HG02798 (cell line): ENCODE measurements at regions not wholly inside any gene's neighbourhood (a gene's known extent, or its start where the extent isn't known, plus 50 kb on each side); places are given as distances from the start of the nearest gene placed in this dataset.
"Not testable (repeated sequence)": the region's sequence is repeated elsewhere in the genome, so short reads cannot be mapped to it uniquely, and the experiment has no call there.

Experiments used
- ATAC-seq: cut with Tn5 transposase; IDR thresholded peaks from one replicate; pipeline ENCODE4 v1.9.1; 2021; ENCODE audit warnings: mild to moderate bottlenecking; ENCODE audit not compliant: unreplicated experiment, poor library complexity

DNA sequence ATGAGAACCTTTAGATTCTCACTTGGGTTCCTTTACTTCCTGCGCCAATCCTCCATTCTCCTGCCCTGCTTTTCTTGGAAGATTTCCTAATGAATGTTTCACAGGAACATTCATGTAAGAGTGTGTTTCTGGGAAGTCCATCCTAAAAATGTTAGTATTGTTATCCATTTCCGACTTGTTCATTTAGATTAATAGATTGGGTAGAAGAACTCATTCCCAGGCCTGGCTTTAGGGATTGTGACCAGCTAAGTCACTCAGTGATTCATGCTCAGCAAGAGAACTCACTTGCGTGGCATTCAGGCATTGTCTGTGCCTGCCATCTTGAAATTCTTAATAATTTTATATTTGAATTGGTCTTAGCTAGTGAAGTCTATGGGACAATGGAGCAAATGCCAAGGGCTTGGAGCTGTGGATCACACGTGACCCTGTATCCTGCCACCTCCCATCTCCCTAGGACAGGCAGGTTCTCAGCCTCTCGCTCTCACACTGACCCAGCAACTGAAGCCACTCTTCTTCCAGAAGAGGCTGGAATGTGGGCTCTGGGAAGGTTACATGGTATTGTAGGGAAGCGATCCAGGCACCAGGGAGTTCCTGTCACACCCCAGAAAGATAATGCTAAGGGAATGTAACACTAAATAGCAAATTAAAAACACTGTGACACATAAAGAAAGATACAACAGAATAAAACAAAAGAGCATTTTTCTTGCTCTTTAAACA, 562.1 kb downstream of the TMA16 start:
- no peak for ATAC-seq

DNA sequence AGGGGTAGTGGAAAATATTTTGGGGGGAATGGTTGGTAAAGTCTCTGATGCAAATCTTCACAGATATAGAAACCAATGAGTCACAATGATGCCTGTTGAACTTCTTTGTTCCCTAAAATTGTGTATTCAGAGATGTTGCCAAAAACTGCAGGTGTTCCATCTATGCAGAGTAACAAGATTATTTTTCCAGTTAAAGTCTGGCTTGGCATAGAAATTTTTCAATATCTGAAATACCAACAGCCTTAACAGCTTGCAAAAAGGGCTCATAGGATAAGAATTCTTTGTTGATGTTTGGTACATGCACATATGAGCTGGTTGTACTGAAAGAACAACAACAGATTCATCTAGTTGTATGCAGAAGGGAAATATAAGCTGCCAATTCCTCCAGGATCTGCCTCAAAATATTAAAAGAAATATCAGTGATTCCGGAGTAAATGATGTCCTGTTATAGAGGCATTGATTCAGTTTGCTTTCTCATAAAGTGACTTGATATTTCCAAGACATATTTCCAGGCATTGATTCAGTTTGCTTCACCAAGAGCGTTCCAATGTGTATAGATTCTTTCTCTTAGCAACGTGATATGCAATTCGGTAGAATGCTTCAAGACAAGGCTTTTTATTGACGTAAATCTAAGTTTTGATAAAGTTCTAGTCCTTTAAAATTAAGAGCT, 564.4 kb downstream of the TMA16 start:
- ATAC-seq = no peak

DNA sequence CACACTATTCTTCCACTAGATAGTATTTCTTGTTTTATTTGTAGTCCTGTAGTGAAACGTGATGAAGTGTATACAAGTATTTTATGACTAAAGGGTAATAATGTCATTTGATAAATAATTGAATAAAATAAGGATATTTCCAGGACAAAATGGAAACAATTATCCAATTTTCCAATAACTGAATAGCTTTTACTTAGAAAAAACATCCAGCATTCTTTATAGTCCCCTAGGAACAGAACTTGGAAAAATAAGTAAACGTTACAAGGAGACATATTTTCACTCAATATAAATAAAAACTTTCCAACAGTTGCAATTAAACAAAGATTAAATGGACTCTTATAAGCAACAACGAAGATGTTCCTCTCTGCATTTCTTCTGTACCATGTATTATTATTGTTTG, 566.0 kb downstream of the TMA16 start:
- no peak for ATAC-seq

DNA sequence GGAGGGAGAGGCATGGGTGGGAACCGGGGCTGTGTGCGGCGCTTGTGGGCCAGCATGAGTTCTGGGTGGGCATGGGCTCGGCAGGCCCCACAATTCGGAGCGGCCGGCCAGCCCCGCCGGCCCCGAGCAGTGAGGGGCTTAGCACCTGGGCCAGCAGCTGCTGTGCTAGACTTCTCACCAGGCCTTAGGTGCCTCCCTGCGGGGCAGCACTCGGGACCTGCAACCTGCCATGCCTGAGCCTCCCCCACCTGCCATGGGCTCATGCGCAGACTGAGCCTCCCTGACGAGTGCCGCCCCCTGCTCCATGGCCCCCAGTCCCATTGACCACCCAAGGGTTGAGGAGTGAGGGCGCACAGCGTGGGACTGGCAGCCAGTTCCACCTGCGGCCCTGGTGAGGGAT, 573.9 kb downstream of the TMA16 start:
- no peak for ATAC-seq

DNA sequence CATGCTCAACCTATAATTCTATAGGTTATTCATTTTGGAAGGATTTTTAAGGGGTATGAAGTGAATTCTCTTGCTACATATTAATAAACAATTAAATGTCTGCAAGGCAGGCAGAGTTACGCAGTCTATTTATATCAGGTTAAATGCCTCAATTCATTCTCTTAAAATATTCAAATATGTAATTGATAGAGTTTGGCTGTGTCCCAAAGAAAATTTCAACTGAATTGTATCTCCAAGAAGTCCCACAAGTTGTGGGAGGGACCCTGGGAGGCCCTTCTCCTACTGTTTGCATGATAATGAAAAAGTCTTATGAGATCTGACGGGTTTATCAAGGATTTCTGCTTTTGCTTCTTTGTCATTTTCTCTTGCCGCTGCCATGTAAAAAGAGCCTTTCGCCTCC, 576.1 kb downstream of the TMA16 start:
- no peak for ATAC-seq

DNA sequence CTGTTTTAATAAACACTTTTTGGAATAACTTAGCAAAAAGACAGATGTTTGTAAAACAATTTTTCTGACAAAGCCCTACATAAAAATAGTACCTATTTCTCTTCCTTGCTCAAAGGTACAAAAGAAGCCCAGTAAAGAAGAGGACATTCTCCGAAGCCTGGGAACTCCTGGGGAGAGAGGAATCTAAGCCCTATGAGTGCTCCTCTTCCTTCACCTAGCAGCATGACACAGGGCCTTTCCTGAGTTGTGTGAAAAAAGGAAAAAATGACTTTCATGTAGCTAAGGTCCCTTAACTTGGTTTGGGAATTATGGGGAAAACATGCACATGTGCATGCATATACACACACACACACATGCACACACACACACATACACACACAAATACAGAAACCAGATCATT, 586.9 kb downstream of the TMA16 start:
- ATAC-seq = no peak

DNA sequence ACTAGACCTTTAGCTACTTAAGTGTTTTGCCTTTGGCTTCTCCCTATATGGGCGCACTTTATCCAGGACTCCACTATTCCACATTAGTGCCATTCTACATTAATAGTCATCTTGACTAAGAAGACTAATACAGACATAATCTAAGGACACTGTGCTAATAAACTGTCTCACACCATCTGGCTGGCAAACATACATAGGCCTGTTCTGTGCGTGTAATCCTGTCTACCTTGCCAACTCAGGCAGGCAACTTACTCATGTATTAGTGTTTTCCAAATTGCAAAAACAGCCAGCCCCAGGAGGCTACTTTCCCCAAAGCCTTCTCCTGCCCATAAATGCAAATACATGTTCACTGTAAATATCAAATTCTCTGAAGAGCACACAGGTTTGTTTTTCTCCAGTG, 587.3 kb downstream of the TMA16 start:
- ATAC-seq = no peak

DNA sequence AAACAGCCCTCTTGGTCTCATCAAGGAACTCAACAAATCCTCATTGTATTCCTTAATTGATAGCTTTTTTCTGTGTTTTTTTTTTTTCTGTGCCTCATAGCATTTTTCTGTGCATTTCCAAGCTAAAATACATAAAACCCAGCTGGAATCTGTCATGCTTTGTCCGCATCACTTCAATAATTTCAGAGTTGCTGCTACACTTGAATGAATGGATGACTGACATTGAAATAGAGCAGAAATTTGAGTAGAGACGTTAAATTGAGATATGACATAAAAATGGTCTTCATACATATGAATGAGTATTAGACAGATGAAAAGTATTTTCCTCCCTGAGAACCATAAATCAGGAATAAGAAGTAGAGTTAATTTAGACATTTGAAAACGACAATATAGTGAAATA, 593.2 kb downstream of the TMA16 start:
- ATAC-seq = no peak

DNA sequence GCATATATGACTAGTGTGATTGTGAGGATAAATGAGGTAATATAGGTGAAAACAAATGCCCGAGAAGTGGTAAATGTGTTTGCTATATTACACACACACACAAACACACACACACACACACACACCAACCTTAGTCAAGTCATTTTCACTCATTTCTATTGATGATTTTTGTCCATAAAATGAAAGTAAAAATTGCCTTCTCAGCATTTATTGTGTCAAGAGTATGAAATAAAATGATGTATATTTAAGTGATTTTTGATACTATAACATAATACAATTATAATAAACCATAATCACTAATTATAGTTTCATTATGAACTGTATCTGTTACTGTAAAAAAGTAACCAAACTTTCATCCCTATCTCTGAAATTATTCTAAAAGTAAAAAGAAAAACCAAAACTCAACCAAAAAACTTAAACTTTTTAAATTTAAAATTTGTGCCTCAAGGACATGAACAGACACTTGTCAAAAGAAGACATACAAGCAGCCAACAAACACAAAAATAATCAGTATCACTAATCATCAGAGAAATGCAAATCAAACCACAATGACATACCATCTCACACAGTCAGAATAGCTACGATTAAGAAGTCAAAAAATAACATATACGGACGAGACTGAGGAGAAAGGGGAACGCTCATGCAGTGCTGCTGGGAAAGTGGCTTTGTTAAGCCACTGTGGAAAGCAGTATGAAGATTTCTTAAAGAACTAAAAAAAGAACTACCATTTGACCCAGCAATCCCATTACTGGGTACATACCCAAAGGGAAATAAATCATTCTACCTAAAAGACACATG, 601.0 kb downstream of the TMA16 start:
- ATAC-seq = no peak

DNA sequence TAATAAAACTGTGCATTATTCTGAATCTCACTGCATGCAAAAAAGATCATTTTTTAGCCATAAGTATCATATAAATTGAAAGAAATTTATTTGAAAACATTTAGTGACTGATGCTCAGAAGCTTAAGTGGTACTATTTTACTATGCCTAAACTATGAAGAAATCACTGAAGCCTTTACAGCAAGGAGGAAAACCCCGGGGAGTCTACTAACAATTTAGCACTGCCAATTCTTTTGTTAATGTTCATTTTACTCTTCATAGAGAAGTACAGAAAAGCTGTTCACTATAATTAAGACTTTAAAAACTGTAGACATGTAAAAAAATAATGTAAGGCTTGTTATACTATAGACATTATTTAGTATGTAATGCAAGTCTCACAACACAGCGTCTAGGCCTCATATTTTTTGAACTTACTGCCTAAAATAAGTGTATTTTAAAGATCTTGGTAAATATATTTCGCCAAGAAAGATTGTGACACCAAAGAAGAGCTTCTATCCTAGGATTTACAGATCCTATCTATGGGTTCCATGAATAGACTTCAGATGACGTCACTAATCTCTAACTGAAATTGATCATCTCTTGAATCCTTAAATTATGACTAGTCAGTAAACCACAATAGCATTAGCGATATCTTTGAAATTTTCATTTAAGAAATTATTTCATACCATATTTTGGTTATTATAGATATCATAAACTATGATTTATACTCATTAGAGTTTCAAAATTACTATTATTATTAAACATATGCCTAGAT, 602.5 kb downstream of the TMA16 start:
- ATAC-seq = no peak

DNA sequence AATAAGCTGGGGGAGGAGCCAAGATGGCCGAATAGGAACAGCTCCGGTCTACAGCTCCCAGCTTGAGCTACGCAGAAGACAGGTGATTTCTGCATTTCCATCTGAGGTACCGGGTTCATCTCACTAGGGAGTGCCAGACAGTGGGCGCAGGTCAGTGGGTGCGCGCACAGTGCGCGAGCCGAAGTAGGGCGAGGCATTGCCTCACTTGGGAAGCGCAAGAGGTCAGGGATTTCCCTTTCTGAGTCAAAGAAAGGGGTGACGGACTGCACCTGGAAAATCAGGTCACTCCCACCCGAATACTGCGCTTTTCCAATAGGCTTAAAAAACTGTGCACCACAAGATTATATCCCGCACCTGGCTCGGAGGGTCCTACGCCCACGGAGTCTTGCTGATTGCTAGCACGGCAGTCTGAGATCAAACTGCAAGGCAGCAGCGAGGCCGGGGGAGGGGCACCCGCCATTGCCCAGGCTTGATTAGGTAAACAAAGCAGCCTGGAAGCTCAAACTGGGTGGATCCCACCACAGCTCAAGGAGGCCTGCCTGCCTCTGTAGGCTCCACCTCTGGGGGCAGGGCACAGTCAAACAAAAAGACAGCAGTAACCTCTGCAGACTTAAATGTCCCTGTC, 606.4 kb downstream of the TMA16 start:
- ATAC-seq = not testable (repeated sequence)

DNA sequence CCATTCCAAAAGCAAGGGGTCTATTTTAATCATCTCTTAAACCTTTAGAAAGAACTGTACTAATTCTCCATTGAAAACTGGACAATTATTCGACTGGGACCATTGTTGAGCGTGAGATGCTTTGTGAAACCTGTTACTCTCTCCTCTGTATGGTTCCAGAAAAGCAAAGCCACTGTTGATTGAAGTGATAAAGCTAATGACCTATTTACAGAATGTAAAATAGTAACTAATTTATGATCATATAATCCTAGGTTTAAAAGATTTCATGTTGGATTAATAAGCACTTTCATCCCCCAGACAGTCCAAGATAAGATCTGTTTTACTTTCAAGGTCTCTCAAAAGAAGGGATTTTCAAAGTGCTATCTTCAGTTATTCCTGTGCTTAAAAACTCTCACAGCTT, 614.5 kb downstream of the TMA16 start:
- ATAC-seq = no peak

DNA sequence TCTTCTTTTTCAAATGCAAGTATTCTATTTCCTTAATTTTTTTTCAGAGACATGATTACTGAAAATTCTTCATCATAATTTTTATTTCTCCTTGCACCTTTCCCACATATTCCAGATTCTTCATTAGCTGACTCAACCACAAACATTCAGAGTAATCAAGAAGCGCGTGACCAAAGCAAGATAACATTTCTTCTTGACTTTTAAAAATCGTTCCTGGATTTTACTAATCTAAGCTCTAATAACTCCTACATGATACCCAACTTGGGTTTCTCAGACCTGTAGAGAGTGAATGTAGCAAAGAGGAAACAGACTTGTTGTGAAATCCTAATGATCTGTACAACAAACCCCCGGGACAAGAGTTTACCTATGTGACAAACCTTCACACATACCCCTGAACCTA, 615.0 kb downstream of the TMA16 start:
- ATAC-seq = no peak

DNA sequence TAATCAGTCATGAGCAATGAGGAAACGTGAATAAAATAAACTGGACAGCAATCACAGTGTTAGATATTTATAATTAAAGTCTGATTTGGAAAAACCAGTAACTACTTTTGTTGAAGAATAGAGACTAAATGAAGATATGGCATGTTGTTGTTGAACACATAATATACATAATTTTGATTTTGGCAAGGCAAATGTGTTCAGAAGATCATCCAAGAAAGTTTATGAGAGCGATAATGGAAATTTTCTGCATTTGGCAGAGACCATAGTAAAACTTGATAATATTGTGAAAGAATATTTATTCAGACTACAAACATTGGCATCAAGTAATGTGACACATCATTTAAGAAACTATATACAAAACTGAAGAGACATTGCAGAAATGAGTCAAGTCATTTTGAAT, 620.7 kb downstream of the TMA16 start:
- ATAC-seq = no peak

DNA sequence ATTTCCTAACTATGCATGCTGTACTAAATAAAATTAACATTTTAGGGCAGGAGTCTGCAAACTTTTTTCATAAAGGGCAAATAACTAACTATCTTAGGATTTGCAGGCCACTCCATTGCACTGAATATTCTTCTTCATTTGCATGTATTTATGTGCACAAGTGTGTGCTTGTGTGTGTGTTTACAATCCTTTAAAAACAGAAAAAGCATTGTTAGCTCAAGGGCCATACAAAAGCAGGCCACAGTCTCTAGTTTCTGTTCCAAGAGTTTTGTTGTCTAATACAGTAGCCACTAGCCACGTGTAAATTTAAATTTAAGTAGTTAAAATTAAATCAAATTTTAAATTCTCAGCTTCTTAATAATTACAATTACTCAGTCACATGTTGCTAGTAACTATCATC, 621.8 kb downstream of the TMA16 start:
- ATAC-seq = no peak

DNA sequence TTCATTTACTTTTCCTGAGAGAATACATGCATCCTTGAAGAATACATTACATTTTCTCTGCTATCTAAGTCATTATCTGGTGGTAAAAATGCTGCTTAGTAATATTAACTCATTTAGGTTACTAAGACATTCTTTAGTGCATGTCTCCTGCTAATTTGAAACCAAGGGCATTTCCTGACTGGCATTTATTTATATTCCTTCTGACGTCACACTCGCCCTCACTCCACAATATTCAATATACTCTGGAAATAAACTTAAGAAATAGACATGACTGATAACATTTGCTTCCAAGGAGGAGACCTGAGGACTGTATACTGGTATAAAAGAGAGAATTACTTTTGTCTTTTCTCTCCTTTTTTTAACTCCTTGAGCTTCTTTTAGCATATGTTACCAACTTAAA, 619.5 kb upstream of the SMIM31 start:
- ATAC-seq = no peak

DNA sequence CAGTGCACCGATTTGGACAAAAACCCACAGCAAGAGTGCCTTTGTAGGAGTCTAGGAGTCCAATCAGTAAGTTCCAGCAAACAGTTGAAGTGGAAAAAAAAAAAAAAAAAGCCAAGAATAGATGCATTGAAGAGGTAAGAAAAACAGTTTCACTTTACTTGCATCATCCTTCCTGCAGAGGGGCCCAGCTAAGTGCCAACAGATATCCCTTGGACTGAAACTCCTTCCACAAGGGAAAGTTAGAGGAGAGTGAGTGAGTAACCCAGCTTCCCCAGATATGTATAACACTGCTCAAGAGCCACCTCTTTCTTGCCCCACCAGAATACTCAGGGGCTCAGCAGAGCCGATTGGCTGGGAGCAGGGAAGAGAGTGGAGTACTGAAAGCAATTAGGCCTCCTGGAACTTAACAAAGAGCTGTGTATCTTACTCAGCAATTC, 617.7 kb upstream of the SMIM31 start:
- ATAC-seq = no peak

DNA sequence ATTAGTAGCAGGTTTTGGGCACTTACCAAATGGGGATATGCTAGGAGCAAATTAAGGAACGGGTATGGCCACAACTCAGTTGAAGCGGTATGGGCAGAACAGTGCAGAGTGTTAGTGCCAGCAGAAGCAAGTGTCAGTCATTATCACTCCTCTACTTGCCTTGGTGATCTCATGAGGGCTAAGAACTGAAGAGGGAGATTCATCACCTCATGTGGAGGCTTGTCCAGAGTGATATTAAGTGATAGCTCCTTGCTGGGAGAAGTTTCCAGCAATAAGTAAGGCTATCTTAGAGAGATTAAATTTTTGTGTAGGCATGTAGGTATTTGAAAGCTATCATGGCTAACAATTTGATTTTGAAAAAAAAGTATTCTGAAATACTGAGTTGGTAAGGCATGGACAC, 615.4 kb upstream of the SMIM31 start:
- no peak for ATAC-seq

DNA sequence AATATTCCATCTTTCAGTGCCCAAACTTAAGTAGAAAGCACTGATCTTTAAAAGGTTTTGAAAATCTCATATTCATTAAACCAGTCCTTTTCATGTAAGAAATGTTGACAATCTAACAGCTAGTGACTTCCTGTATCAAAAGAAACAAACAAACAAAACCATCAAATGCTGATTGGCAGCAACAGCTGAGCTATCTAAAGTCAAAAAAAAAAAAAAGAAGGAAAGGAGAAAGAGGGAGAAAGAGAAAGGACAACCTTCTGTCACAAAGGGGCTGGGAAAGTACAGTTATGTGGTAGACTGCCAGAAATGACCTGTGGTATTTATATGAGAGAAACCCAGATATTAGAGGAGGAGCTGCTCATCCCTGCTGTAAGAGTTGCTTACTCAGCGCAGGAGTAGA, 614.6 kb upstream of the SMIM31 start:
- no peak for ATAC-seq

DNA sequence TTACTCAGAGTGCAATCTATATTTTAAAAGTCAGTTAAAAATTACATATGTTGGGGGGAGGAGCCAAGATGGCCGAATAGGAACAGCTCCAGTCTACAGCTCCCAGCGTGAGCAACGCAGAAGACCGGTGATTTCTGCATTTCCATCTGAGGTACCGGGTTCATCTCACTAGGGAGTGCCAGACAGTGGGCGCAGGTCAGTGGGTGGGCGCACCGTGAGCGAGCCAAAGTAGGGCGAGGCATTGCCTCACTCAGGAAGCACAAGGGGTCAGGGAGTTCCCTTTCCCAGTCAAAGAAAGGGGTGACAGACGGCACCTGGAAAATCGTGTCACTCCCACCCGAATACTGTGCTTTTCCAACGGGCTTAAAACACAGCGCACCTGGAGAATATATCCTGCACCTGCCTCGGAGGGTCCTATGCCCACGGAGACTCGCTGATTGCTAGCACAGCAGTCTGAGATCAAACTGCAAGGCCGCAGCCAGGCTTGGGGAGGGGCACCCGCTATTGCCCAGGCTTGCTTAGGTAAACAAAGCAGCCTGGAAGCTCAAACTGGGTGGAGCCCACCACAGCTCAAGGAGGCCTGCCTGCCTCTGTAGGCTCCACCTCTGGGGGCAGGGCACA, 612.1 kb upstream of the SMIM31 start:
- not testable (repeated sequence) for ATAC-seq
